C1 segment of cervical spinal cord (tissue), 14 donors: ENCODE measurements at regions not wholly inside any gene's neighbourhood (a gene's known extent, or its start where the extent isn't known, plus 50 kb on each side); places are given as distances from the start of the nearest gene placed in this dataset.
"Not testable (repeated sequence)": the region's sequence is repeated elsewhere in the genome, so short reads cannot be mapped to it uniquely, and the experiment has no call there.

Source experiments
- DNase-seq, 14 donors: peaks; one replicate each; lab custom pipeline; 2025; lab: John Stamatoyannopoulos, UW

GRCh38 chrX:151042842-151043241, 59.7 kb downstream of the HMGB3 start:
- no peak for DNase-seq

GRCh38 chrX:151066373-151066772, 83.2 kb downstream of the HMGB3 start:
- DNase-seq: not testable (repeated sequence)

- DNase-seq: no peak
Measured at GRCh38 chrX:151073767-151074166, 90.6 kb downstream of the HMGB3 start.

GRCh38 chrX:151081016-151081415, 95.4 kb upstream of the GPR50 start:
- no peak for DNase-seq

- peak in 11 of 14 donors; percentile 1 to 52 (median 32) for DNase-seq
Measured at GRCh38 chrX:151082077-151082948, 94.1 kb upstream of the GPR50 start.

- DNase-seq: no peak
Measured at GRCh38 chrX:151084454-151084853, 91.9 kb upstream of the GPR50 start.

- no peak for DNase-seq
Measured at GRCh38 chrX:151085207-151085606, 91.2 kb upstream of the GPR50 start.

- DNase-seq: no peak
Measured at GRCh38 chrX:151088221-151088620, 88.2 kb upstream of the GPR50 start.

- no peak for DNase-seq
Measured at GRCh38 chrX:151099001-151099400, 77.4 kb upstream of the GPR50 start.

GRCh38 chrX:151100799-151101198, 75.6 kb upstream of the GPR50 start:
- no peak for DNase-seq

- DNase-seq: not testable (repeated sequence)
Measured at GRCh38 chrX:151113200-151113599, 63.2 kb upstream of the GPR50 start.
